ENCODE measurements at regions not wholly inside any gene's neighbourhood (a gene's known extent, or its start where the extent isn't known, plus 50 kb on each side); places are given as distances from the start of the nearest gene placed in this dataset.
"Not testable (repeated sequence)": the region's sequence is repeated elsewhere in the genome, so short reads cannot be mapped to it uniquely, and the experiment has no call there.

GRCh38 chr2:87608377-87609166 lies 139.3 kb upstream of the PLGLB2 start:
- not testable (repeated sequence) for DNase-seq (ENCODE audit: low read depth in 4 of 6, low spot score in 6 of 6); H3K36me3 ChIP-seq (ENCODE audit: control insufficient read depth, insufficient read depth, low read length); H3K4me1 ChIP-seq (ENCODE audit: control insufficient read depth, insufficient read depth, low read length); H3K9me3 ChIP-seq (ENCODE audit: control insufficient read depth, insufficient read depth, low read length); H3K27ac ChIP-seq (ENCODE audit: low read depth, low read length); H3K4me3 ChIP-seq (ENCODE audit: low read depth, low read length); H3K27me3 ChIP-seq (ENCODE audit: control insufficient read depth, insufficient read depth, low read length)
- WGBS (ENCODE audit: insufficient coverage): no CpG with 5 or more reads among the region's 3 CpGs

- not testable (repeated sequence) for H3K27me3 ChIP-seq (ENCODE audit: control insufficient read depth, insufficient read depth, low read length); H3K4me3 ChIP-seq (ENCODE audit: low read depth, low read length); DNase-seq (ENCODE audit: low read depth in 4 of 6, low spot score in 6 of 6); H3K9me3 ChIP-seq (ENCODE audit: control insufficient read depth, insufficient read depth, low read length); H3K4me1 ChIP-seq (ENCODE audit: control insufficient read depth, insufficient read depth, low read length); H3K36me3 ChIP-seq (ENCODE audit: control insufficient read depth, insufficient read depth, low read length); H3K27ac ChIP-seq (ENCODE audit: low read depth, low read length)
- no CpG with 5 or more reads among the region's 1 CpG for WGBS (ENCODE audit: insufficient coverage)
Observed at GRCh38 chr2:87610974-87611373, 136.9 kb upstream of the PLGLB2 start.

GRCh38 chr2:87611416-87611815 lies 136.5 kb upstream of the PLGLB2 start:
- not testable (repeated sequence) for H3K9me3 ChIP-seq (ENCODE audit: control insufficient read depth, insufficient read depth, low read length); DNase-seq (ENCODE audit: low read depth in 4 of 6, low spot score in 6 of 6); H3K4me1 ChIP-seq (ENCODE audit: control insufficient read depth, insufficient read depth, low read length); H3K4me3 ChIP-seq (ENCODE audit: low read depth, low read length); H3K27ac ChIP-seq (ENCODE audit: low read depth, low read length); H3K27me3 ChIP-seq (ENCODE audit: control insufficient read depth, insufficient read depth, low read length); H3K36me3 ChIP-seq (ENCODE audit: control insufficient read depth, insufficient read depth, low read length)
- WGBS (ENCODE audit: insufficient coverage): no CpG with 5 or more reads among the region's 4 CpGs

DNA sequence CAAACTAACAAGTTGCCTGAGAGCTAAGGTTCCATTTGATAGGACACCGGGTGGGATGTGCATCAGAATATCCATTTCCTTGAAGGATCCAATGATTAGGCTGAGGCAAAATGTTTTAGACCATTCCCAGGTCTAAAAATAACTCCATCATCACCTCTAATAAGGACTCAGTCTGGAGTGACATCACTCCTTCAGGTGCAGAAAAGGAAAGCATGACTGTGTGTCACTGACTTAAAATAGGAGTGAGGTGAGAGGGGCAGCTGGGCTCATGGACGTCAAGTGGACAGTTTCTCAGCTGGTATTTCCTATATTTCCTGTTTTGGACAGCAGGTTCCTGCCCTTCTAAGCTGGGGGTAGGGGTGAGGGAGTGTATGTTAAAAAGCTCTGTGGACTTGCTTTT lies 135.9 kb upstream of the PLGLB2 start:
- H3K27ac ChIP-seq (ENCODE audit: low read depth, low read length); H3K4me1 ChIP-seq (ENCODE audit: control insufficient read depth, insufficient read depth, low read length); H3K4me3 ChIP-seq (ENCODE audit: low read depth, low read length); H3K9me3 ChIP-seq (ENCODE audit: control insufficient read depth, insufficient read depth, low read length); H3K27me3 ChIP-seq (ENCODE audit: control insufficient read depth, insufficient read depth, low read length); H3K36me3 ChIP-seq (ENCODE audit: control insufficient read depth, insufficient read depth, low read length); DNase-seq (ENCODE audit: low read depth in 4 of 6, low spot score in 6 of 6): not testable (repeated sequence)
- WGBS (ENCODE audit: insufficient coverage): no CpG with 5 or more reads among the region's 2 CpGs

GRCh38 chr2:87614829-87615434 lies 133.0 kb upstream of the PLGLB2 start:
- not testable (repeated sequence) for H3K27me3 ChIP-seq (ENCODE audit: control insufficient read depth, insufficient read depth, low read length); H3K9me3 ChIP-seq (ENCODE audit: control insufficient read depth, insufficient read depth, low read length); H3K4me1 ChIP-seq (ENCODE audit: control insufficient read depth, insufficient read depth, low read length); DNase-seq (ENCODE audit: low read depth in 4 of 6, low spot score in 6 of 6); H3K4me3 ChIP-seq (ENCODE audit: low read depth, low read length); H3K36me3 ChIP-seq (ENCODE audit: control insufficient read depth, insufficient read depth, low read length); H3K27ac ChIP-seq (ENCODE audit: low read depth, low read length)

DNA sequence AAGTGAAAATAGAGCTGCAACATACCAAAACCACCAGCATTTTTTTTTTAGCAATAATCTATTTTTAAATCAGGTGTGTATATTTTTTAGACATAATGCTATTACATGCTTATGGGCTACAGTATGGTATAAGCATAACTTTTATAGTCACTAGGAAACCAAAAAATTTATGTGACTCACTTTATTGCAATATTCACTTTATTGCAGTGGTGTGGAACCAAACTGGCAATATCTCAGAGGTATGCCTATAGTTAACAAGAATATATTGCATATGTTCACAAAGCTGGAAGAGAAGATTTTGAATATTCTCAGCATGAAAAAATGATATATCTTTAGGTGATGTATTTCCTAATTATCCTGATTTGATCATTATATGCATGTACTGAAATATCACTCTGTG lies 128.8 kb upstream of the PLGLB2 start:
- H3K9me3 ChIP-seq (ENCODE audit: control insufficient read depth, insufficient read depth, low read length); H3K36me3 ChIP-seq (ENCODE audit: control insufficient read depth, insufficient read depth, low read length); DNase-seq (ENCODE audit: low read depth in 4 of 6, low spot score in 6 of 6): not testable (repeated sequence)

GRCh38 chr2:87621139-87621538 lies 126.7 kb upstream of the PLGLB2 start:
- not testable (repeated sequence) for H3K27me3 ChIP-seq (ENCODE audit: control insufficient read depth, insufficient read depth, low read length); H3K4me1 ChIP-seq (ENCODE audit: control insufficient read depth, insufficient read depth, low read length); H3K36me3 ChIP-seq (ENCODE audit: control insufficient read depth, insufficient read depth, low read length); H3K9me3 ChIP-seq (ENCODE audit: control insufficient read depth, insufficient read depth, low read length); DNase-seq (ENCODE audit: low read depth in 4 of 6, low spot score in 6 of 6); H3K4me3 ChIP-seq (ENCODE audit: low read depth, low read length); H3K27ac ChIP-seq (ENCODE audit: low read depth, low read length)
- WGBS (ENCODE audit: insufficient coverage): no CpG with 5 or more reads among the region's 4 CpGs

More for the DNA sequence above, 128.8 kb upstream of the PLGLB2 start:
- H3K27ac ChIP-seq (ENCODE audit: low read depth, low read length); H3K27me3 ChIP-seq (ENCODE audit: control insufficient read depth, insufficient read depth, low read length); H3K4me3 ChIP-seq (ENCODE audit: low read depth, low read length); H3K4me1 ChIP-seq (ENCODE audit: control insufficient read depth, insufficient read depth, low read length): not testable (repeated sequence)

DNA sequence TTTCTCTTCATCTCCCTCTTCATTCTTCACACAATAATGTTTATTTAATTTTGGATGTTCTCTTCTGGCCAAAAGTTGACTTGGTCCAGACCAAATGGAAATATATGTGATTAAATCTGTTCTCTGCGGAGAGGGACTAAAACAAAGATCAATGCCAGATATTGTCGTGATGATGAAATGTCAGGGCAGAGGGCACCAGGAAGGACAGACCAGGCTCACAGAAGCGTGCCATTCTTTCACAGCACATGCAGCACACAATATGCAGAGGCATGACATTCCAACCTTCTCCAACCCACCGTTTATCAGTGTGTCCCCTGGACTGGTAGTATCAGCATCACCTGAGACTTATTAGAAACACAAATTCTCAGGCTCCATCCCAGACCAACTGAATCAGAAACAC lies 125.2 kb upstream of the PLGLB2 start:
- DNase-seq (ENCODE audit: low read depth in 4 of 6, low spot score in 6 of 6); H3K27me3 ChIP-seq (ENCODE audit: control insufficient read depth, insufficient read depth, low read length); H3K4me1 ChIP-seq (ENCODE audit: control insufficient read depth, insufficient read depth, low read length); H3K4me3 ChIP-seq (ENCODE audit: low read depth, low read length); H3K36me3 ChIP-seq (ENCODE audit: control insufficient read depth, insufficient read depth, low read length); H3K9me3 ChIP-seq (ENCODE audit: control insufficient read depth, insufficient read depth, low read length); H3K27ac ChIP-seq (ENCODE audit: low read depth, low read length): not testable (repeated sequence)
- no CpG with 5 or more reads among the region's 4 CpGs for WGBS (ENCODE audit: insufficient coverage)

DNA sequence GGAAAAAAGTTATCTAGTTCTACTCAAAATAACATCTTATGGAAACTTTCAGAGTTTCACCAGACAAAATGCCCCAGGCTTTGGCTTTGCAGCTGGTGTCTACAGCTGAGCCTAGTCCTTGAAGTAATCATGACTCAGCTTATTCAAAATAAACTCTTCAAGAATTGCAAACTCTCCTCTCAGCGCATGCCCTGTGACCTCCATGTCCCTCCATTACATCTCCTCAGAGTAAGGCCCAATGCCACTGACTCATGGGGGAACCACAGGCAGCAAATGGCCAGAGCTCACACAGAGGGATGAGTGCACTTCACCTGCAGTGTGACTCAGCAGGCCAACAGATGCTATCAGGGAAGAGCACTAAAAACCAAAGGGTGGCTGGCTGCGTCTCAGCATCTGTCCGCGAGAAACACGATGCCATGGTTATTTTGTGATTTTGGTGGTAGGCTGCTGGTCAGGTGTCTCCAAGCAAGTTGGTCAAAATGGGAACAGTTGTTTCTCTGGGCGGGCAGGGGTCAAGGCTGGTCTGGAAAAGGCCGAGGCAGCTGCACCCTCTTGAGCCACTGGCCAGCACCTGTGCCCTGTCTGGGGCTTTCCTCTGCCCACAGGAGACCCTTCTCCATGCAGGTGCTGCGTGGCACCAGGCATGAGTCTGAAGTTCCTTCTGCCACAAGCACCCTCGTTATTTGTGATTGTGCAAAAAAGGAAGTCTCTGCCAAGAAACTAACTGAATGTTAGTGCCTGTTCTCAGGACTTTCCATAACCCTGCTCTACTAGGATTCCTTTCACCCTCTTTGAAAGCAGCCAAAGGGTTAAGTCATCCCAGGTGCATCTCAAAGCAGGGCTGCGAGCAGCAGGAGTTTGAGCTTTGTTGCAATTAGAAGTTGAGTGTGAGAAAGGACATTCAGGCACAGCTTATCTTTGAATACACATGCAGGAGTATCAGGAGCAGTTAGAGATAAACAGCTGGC lies 118.1 kb upstream of the PLGLB2 start:
- H3K27me3 ChIP-seq (ENCODE audit: control insufficient read depth, insufficient read depth, low read length); H3K4me1 ChIP-seq (ENCODE audit: control insufficient read depth, insufficient read depth, low read length); H3K36me3 ChIP-seq (ENCODE audit: control insufficient read depth, insufficient read depth, low read length); H3K4me3 ChIP-seq (ENCODE audit: low read depth, low read length); H3K9me3 ChIP-seq (ENCODE audit: control insufficient read depth, insufficient read depth, low read length); DNase-seq (ENCODE audit: low read depth in 4 of 6, low spot score in 6 of 6); H3K27ac ChIP-seq (ENCODE audit: low read depth, low read length): not testable (repeated sequence)
- WGBS (ENCODE audit: insufficient coverage): 70% methylated on average over 4 of the region's 10 CpGs

All from spinal cord (tissue), 9 donors.